SK-N-SH (cell line): ENCODE measurements at regions not wholly inside any gene's neighbourhood (a gene's known extent, or its start where the extent isn't known, plus 50 kb on each side); places are given as distances from the start of the nearest gene placed in this dataset.

Experiments
- CTCF ChIA-PET: fragments of 300-600, 350-600 bp; formaldehyde crosslinking; extraction: SDS; loops from one replicate; lab custom pipeline; 2021; lab: Yijun Ruan, JAX
- POLR2A ChIA-PET: fragments of 350-600 bp; sonication (Branson Sonifier 250); formaldehyde crosslinking; extraction: SDS; loops from one replicate; lab custom pipeline; 2020; ENCODE audit warnings: antibody characterized with exemption, inconsistent platforms; lab: Yijun Ruan, JAX
- DNase-seq: peaks from one replicate; pipeline ENCODE4 v3.0.0; 2012
- H2AFZ ChIP-seq: fragments of 200-600 bp; sonication (generic); 2 replicates; pipeline ENCODE4 v1.8.1; 2016; ENCODE audit warnings: antibody characterized with exemption, mild to moderate bottlenecking, low read depth
- H3F3A ChIP-seq: fragments of 200-600 bp; sonication (generic); replicated peaks from 2 replicates; pipeline ENCODE3; 2016; ENCODE audit warnings: antibody characterized with exemption, mild to moderate bottlenecking; ENCODE audit not compliant: insufficient read depth
- H3K27ac ChIP-seq, 2 experiments: fragments of 200-500 bp in 1 of 2; fragments of 200-600 bp in 1 of 2; sonication (Bioruptor generic) in 1 of 2; sonication (generic), shearing (Covaris generic) in 1 of 2; 2 replicates each; pipeline versions ENCODE4 v1.5.1 to v1.6.1; 2014 to 2016; ENCODE audit warnings: low read depth in 2 of 2, inconsistent platforms in 1 of 2, low read length in 1 of 2, mild to moderate bottlenecking in 1 of 2, mixed read lengths in 1 of 2
- H3K27me3 ChIP-seq: fragments of 200-600 bp; sonication (generic), shearing (Covaris generic); 2 replicates; pipeline ENCODE4 v1.6.1; 2016; ENCODE audit warnings: mixed run types; ENCODE audit not compliant: insufficient read depth
- H3K36me3 ChIP-seq, 2 experiments: fragments of 200-500 bp in 1 of 2; fragments of 200-600 bp in 1 of 2; sonication (Bioruptor generic) in 1 of 2; sonication (generic) in 1 of 2; replicated peaks in 1 of 2; 2 replicates each; pipeline versions ENCODE3 to v1.5.1; 2014 to 2016; ENCODE audit warnings: low read length in 1 of 2, mild to moderate bottlenecking in 1 of 2; ENCODE audit not compliant: insufficient read depth in 2 of 2, control insufficient read depth in 1 of 2
- H3K4me1 ChIP-seq, 2 experiments: fragments of 200-500 bp in 1 of 2; fragments of 200-600 bp in 1 of 2; sonication (Bioruptor generic) in 1 of 2; sonication (generic), shearing (Covaris generic) in 1 of 2; 2 replicates each; pipeline versions ENCODE4 v1.5.1 to v1.6.1; 2014 to 2016; ENCODE audit warnings: low read depth in 1 of 2, low read length in 1 of 2, mixed run types in 1 of 2; ENCODE audit not compliant: insufficient read depth in 2 of 2, control insufficient read depth in 1 of 2
- H3K4me2 ChIP-seq: fragments of 200-600 bp; sonication (generic), shearing (Covaris generic); 2 replicates; pipeline ENCODE4 v1.6.1; 2017; ENCODE audit warnings: mixed run types
- H3K4me3 ChIP-seq, 2 experiments: fragments of 200-500 bp in 1 of 2; fragments of 200-600 bp in 1 of 2; sonication (Bioruptor generic) in 1 of 2; sonication (generic), shearing (Covaris generic) in 1 of 2; 2 replicates each; pipeline versions ENCODE4 v1.5.1 to v1.8.1; 2014 to 2016; ENCODE audit warnings: low read depth in 2 of 2, inconsistent platforms in 1 of 2, low read length in 1 of 2, mild to moderate bottlenecking in 1 of 2, mixed read lengths in 1 of 2, moderate library complexity in 1 of 2
- H3K79me2 ChIP-seq: fragments of 200-600 bp; sonication (generic); 2 replicates; pipeline ENCODE4 v1.8.1; 2017; ENCODE audit warnings: mild to moderate bottlenecking; ENCODE audit not compliant: insufficient read depth
- H3K9ac ChIP-seq: fragments of 200-600 bp; sonication (generic); 2 replicates; pipeline ENCODE4 v1.6.1; 2017; ENCODE audit warnings: mixed run types
- H3K9me2 ChIP-seq: fragments of 200-600 bp; sonication (generic); 2 replicates; pipeline ENCODE4 v1.6.1; 2017; ENCODE audit warnings: mixed run types
- H3K9me3 ChIP-seq: fragments of 200-600 bp; sonication (generic); 2 replicates; pipeline ENCODE4 v1.6.1; 2017; ENCODE audit warnings: mixed run types, mild to moderate bottlenecking, moderate library complexity
- H4K20me1 ChIP-seq: fragments of 200-600 bp; sonication (generic); 2 replicates; pipeline ENCODE4 v1.6.1; 2017; ENCODE audit warnings: mild to moderate bottlenecking, mixed run types; ENCODE audit not compliant: insufficient read depth
- ELF1 ChIP-seq: IDR thresholded peaks from 2 replicates; pipeline ENCODE4 v1.4.0; 2012
- EP300 ChIP-seq, 2 experiments: IDR thresholded peaks; 2 replicates each; pipeline versions ENCODE4 v1.4.0 to v1.6.1; 2012; ENCODE audit warnings: borderline replicate concordance in 1 of 2, low read depth in 1 of 2, low read length in 1 of 2
- FOXM1 ChIP-seq: IDR thresholded peaks from 2 replicates; pipeline ENCODE4 v1.4.0; 2012; ENCODE audit warnings: low read depth, mild to moderate bottlenecking
- GABPA ChIP-seq: IDR thresholded peaks from 2 replicates; pipeline ENCODE4 v1.4.0; 2012; ENCODE audit warnings: low read depth, mild to moderate bottlenecking
- GATA2 ChIP-seq: sonication (generic); formaldehyde crosslinking; IDR thresholded peaks from 2 replicates; pipeline ENCODE4 v1.5.0; 2020; ENCODE audit warnings: mild to moderate bottlenecking, missing genetic modification reagents
- IRF3 ChIP-seq: fragments of 150-350 bp; IDR thresholded peaks from 2 replicates; pipeline ENCODE4 v1.6.1; 2016; ENCODE audit warnings: mild to moderate bottlenecking, low read depth, low read length
- MEF2A ChIP-seq: IDR thresholded peaks from 2 replicates; pipeline ENCODE4 v1.4.0; 2012; ENCODE audit warnings: low read depth, borderline replicate concordance
- NRF1 ChIP-seq: IDR thresholded peaks from 2 replicates; pipeline ENCODE4 v1.6.1; 2012; ENCODE audit warnings: low read depth, mild to moderate bottlenecking, low read length
- POLR2AphosphoS5 ChIP-seq: IDR thresholded peaks from 2 replicates; pipeline ENCODE4 v1.6.1; 2012; ENCODE audit warnings: low read depth, low read length
- RCOR1 ChIP-seq: fragments of 150-350 bp; IDR thresholded peaks from 2 replicates; pipeline ENCODE4 v1.6.1; 2017; ENCODE audit warnings: antibody characterized with exemption, low read length
- RXRA ChIP-seq: IDR thresholded peaks from 2 replicates; pipeline ENCODE4 v1.4.0; 2012; ENCODE audit warnings: low read depth, mild to moderate bottlenecking, borderline replicate concordance
- SIN3A ChIP-seq: IDR thresholded peaks from 2 replicates; pipeline ENCODE4 v1.6.1; 2012; ENCODE audit warnings: low read depth, mild to moderate bottlenecking, low read length, moderate library complexity, borderline replicate concordance
- SMC3 ChIP-seq: IDR thresholded peaks from 2 replicates; pipeline ENCODE4 v1.6.1; 2012; ENCODE audit warnings: low read depth, low read length, improper control_type of control experiment
- TAF1 ChIP-seq: IDR thresholded peaks from 2 replicates; pipeline ENCODE4 v1.6.1; 2012; ENCODE audit warnings: low read depth, mild to moderate bottlenecking, low read length, moderate library complexity, borderline replicate concordance
- TCF12 ChIP-seq: IDR thresholded peaks from 2 replicates; pipeline ENCODE4 v1.4.0; 2012
- YY1 ChIP-seq: IDR thresholded peaks from 2 replicates; pipeline ENCODE4 v1.4.0; 2012; ENCODE audit warnings: low read depth, mild to moderate bottlenecking
- ZBTB33 ChIP-seq: IDR thresholded peaks from 2 replicates; pipeline ENCODE4 v1.4.0; 2012; ENCODE audit warnings: low read depth, borderline replicate concordance
- WGBS: methylation state at CpG from one replicate; pipeline ENCODE4 v1.1.6; 2017; ENCODE audit warnings: low lambda C conversion rate; 5-methylcytosine and 5-hydroxymethylcytosine counted together
- TF ChIP-seq, protein P1 (sequence below): fragments of 200-600 bp; sonication (generic); IDR thresholded peaks from 2 replicates; pipeline ENCODE4 v1.6.1; 2017; ENCODE audit warnings: antibody characterized with exemption, mild to moderate bottlenecking, moderate library complexity

DNA sequence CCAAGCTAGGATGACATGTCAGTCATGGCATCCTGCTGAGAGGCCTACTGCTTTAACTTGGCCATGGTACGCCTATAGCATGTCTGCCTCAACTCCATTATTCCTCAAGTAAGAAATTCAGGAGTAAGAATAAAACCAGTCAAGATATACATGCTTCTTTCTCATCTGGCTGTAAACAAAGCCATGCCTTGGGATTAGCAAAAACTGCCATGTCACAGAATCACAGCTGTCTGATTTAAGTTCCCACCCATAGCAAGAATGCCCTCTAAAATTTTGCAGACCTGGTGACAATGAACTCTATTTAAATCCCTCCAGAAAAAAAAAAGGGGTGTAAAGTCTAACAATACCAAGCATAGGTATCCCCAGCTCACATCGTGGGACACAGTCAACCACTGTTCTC, 55.6 kb upstream of the ACAN start:
- H3K36me3 ChIP-seq = no peaks in the 10 kb centered on the region
- H3K4me3 ChIP-seq = no peak overlapping the region
- TF ChIP-seq POLR2AphosphoS5 (no peak), EP300 (IDR thresholded peaks at IDR 0.05; ENCODE audit: borderline replicate concordance in 1 of 2, low read depth in 1 of 2, low read length in 1 of 2) (no peak), ZBTB33 (no peak), ELF1 (no peak), FOXM1 (no peak), NRF1 (no peak), SMC3 (no peak), RCOR1 (no peak), IRF3 (no peak), TCF12 (no peak), GABPA (no peak), MEF2A (no peak), SIN3A (no peak), GATA2 (no peak), YY1 (no peak), RXRA (no peak), TAF1 (no peak)
- TF ChIP-seq, protein P1, sequence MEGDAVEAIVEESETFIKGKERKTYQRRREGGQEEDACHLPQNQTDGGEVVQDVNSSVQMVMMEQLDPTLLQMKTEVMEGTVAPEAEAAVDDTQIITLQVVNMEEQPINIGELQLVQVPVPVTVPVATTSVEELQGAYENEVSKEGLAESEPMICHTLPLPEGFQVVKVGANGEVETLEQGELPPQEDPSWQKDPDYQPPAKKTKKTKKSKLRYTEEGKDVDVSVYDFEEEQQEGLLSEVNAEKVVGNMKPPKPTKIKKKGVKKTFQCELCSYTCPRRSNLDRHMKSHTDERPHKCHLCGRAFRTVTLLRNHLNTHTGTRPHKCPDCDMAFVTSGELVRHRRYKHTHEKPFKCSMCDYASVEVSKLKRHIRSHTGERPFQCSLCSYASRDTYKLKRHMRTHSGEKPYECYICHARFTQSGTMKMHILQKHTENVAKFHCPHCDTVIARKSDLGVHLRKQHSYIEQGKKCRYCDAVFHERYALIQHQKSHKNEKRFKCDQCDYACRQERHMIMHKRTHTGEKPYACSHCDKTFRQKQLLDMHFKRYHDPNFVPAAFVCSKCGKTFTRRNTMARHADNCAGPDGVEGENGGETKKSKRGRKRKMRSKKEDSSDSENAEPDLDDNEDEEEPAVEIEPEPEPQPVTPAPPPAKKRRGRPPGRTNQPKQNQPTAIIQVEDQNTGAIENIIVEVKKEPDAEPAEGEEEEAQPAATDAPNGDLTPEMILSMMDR = no peak
- POLR2A ChIA-PET = no interaction called here
- no peak overlapping the region for H3K9ac ChIP-seq
- no peak overlapping the region for H3K4me2 ChIP-seq
- no peaks in the 10 kb centered on the region for H3K27me3 ChIP-seq
- peaks cover 6% of the 10 kb centered on the region for H3F3A ChIP-seq
- H3K9me2 ChIP-seq = no peaks in the 10 kb centered on the region
- DNase-seq = no peak
- H3K9me3 ChIP-seq = no peaks in the 10 kb centered on the region
- H4K20me1 ChIP-seq = no peaks in the 10 kb centered on the region
- no peak overlapping the region for H2AFZ ChIP-seq
- WGBS = 17% methylated on average over 2 of the region's 2 CpGs
- CTCF ChIA-PET = interaction anchor here (0.6 to 1.0 kb wide), 2 partner anchors 12 to 275 kb away, joined by 3 read pairs; no protein-coding TSS in a partner anchor
- H3K79me2 ChIP-seq = no peaks in the 10 kb centered on the region
- no peaks in the 10 kb centered on the region; a peak in 1 of 4 replicates for H3K4me1 ChIP-seq
- no peak overlapping the region for H3K27ac ChIP-seq
